NCI-H2196 treated with DMSO at 0.1 percent for 48 hours (cell line): ENCODE measurements at regions not wholly inside any gene's neighbourhood (a gene's known extent, or its start where the extent isn't known, plus 50 kb on each side); places are given as distances from the start of the nearest gene placed in this dataset.
"Not testable (repeated sequence)": the region's sequence is repeated elsewhere in the genome, so short reads cannot be mapped to it uniquely, and the experiment has no call there.

ENCODE experiments used
- DNase-seq: peaks from one replicate; lab custom pipeline; 2025; ENCODE audit not compliant: unreplicated experiment; lab: John Stamatoyannopoulos, UW

- DNase-seq = no peak
Observed at GRCh38 chr9:117775591-117775990, 71.4 kb downstream of the TLR4 start.

DNA sequence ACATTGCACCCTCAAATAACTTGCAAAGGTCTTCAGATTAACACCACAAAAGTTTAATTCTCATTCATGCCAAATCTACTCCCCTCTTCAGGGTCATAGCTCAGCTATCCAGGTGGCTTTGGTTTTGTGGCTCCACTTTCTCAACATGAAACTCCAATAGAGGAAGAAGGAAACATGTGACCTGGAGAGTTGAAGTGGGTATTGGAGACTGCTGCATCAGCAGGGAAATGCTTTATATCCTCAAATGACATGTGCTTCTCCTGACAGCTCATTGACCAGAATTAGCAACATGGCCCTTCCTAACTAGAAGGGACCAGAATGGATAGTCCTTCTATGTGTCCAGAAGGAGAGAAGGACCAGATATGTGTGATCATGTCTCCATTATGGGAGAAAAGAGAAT lies 73.6 kb downstream of the TLR4 start:
- no peak for DNase-seq

GRCh38 chr9:117779760-117780159 lies 75.6 kb downstream of the TLR4 start:
- DNase-seq = no peak

DNA sequence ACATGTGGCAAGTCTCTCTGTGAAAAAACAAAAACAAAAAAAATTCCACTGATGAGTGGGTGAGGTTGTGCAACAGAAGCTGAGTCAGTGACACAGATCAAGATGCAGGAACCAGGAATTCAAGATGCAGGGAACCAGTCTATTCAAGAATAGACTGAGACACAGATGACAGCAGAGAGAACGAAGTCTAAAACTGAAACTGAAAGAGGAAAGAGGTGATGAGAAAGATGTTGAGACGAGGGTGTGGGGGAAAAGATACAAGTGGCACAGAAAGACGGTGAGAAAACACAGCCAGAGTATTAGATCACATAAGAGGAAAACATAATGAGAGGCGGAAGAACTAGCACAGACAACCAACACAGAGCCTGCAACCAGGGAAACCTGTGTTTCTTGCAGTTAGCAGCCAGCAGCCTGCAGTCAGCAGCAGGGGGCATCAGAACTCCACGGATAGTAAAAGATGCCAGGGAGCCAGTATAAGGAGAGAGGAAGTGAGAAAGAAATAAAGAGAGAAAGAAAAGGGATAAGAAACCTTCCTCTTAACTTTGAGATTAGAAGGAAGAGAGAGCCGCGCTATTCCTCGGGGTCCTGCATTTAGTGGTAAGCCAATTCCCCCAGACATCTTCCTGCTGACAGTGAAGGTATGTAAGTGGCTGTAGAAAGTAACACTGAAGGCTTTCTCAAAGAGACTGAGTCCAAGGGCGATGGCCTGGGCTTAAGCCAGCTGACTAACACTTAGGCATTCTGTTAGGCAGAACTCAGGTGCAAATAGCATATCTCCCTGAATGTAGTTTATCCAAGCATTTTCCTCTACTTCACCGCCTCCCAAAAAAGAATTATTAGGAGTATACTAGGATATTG lies 79.0 kb downstream of the TLR4 start:
- peak; percentile 63 for DNase-seq

DNA sequence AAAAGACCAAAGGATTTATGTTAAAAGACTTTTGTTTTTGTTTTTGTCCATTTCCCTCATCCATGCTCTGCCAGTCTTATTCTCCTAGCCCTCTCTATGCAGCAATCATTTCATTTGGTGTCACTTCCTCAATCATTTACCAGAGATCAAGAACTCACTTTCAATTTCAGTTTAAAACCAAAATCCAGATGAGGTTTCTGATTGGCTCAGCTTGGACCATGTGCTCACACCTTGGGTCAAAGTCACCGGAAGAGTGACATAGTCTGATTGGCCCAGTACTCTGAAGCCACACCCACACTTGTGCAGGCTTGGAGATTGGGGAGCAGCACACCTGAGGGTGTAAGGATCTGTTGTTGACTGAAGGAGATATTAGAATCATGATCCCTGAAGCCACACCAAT lies 79.6 kb downstream of the TLR4 start:
- no peak for DNase-seq

- DNase-seq = no peak
Observed at GRCh38 chr9:117784996-117785395, 80.8 kb downstream of the TLR4 start.

DNA sequence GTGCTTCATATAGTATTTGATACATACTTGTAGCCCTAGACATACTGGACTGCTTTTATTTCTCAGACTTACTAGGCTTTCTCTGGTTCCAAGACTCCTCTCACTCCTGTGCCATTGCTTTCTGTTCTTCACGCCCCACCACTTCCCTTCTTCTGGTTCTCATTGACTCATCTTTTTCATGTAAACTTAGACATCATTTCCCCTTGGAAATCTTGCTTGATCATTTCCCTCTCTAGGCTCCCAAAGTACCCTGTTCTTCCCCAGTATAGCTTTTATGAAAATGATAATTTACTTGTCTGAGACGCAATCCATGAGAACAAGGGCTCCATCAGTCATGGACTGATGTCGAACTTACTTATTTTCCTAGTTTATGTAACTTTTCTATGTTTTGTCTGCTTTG lies 83.5 kb downstream of the TLR4 start:
- DNase-seq = no peak

GRCh38 chr9:117795271-117795670 lies 91.1 kb downstream of the TLR4 start:
- DNase-seq = no peak

DNA sequence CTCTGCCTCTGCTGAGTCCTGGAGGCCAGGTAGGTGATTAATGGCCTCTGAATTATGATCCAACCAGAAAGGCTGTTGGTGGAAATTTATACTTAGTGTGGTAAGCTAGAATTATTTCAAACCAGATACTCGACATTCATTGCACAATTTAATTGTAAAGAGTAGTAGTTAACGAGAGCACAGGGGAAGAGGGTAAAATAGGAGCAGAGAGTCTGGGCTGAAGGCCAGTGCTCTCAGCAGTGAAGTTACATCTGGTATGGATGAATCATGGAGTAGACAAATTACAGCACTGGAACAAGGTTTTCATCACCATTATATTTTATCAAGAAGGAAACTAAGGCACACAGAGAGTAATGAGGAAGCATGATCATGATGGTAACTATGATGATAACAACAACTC lies 92.5 kb downstream of the TLR4 start:
- DNase-seq = no peak

GRCh38 chr9:117800389-117800788 lies 96.2 kb downstream of the TLR4 start:
- DNase-seq = no peak

GRCh38 chr9:117809751-117810150 lies 105.5 kb downstream of the TLR4 start:
- DNase-seq = no peak

GRCh38 chr9:117815315-117815714 lies 111.1 kb downstream of the TLR4 start:
- no peak for DNase-seq

- DNase-seq = no peak
Observed at GRCh38 chr9:117815948-117816347, 111.7 kb downstream of the TLR4 start.

DNA sequence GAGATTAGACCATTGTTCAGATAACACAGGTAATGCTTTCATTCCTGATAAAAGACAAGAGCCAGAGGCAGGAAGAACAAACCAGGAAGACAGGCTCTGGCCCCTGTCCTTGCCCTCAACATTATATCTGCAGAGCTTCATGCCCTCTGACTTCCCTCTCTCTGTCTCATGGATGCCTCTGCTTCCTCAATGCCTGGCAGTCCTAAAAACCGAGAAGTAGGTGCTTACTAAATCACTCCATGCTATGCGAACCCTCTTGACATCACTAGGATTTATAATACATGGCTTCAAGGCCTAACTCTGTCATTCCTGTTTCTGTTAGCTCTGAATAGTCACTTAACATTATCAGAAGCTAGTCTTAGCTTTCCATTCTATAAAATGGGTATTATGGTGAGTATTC lies 117.8 kb downstream of the TLR4 start:
- DNase-seq = no peak

- no peak for DNase-seq
Observed at GRCh38 chr9:117823576-117823975, 119.4 kb downstream of the TLR4 start.

DNA sequence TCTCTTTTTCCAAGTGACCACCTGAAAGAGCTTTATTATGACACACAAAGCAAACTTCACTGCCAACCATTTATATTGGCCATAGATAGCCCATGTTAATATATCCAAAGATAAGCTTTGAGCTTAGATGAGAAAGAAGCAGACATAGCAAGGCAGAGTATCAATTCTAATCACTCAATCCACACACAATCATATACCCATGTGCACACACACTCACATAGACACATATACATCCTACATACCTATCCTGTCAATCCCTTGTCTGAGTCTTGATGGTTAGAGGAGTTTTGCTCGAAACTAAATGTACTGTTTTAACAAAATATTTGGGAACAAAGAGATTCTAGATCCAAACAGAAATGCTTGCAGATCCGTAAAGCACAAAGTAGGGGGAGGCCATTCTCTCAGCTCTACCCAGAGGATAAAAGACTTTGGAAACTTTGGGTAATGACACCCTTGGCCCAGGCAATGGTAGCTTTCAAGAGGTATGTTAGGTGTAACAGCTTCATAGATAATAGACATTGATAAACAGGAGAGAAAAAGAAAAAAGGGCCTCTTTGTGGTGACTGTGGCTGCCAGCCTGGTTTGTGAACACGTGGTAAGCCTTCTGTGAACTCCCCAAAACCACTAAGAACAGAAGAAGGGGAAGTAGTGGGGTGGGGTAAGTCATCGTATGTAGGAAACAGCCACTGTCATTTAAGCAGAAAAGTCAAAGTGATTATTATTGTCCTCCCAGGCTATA lies 121.6 kb downstream of the TLR4 start:
- DNase-seq = no peak

GRCh38 chr9:117826837-117827236 lies 122.6 kb downstream of the TLR4 start:
- DNase-seq = no peak

DNA sequence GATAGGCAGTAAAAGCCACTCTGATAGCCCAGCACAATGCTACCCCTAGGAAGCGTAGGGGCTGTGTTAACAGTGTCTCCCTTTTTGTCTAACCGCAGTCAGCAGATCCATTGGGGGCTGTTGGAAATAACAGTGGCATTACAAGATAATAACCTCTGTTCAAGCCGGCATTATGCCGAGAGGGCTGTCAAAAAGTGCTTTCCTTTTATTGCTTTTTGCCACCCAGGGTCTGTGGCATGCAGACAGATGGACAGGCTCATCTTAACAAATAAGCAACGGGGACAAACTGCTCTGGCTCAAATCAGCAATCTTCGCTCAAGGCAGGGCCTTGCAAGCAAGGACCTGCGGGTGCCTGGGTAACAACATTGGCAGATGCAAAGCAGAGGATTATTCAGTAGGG lies 123.3 kb downstream of the TLR4 start:
- DNase-seq = no peak

GRCh38 chr9:117828466-117828865 lies 124.3 kb downstream of the TLR4 start:
- no peak for DNase-seq

- no peak for DNase-seq
Observed at GRCh38 chr9:117835798-117836197, 131.6 kb downstream of the TLR4 start.

DNA sequence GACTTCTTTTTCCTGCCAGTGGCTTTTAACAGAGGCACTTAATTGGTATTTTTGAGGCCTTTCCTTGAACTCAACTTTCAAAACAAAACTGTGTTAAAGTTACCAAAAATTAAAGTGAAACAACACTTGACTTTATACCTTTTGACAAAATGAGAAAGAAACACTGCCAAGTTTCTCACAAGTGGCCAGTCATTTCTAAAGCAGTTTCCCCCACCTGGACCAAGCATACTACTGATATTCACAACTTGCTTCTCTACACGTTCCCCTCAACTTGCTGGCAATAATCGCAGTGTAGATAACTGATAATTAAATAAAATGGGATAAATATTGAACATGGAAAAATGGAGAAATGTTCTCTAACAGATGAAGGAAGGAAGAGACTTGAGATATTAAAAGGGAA lies 135.7 kb downstream of the TLR4 start:
- DNase-seq = no peak

DNA sequence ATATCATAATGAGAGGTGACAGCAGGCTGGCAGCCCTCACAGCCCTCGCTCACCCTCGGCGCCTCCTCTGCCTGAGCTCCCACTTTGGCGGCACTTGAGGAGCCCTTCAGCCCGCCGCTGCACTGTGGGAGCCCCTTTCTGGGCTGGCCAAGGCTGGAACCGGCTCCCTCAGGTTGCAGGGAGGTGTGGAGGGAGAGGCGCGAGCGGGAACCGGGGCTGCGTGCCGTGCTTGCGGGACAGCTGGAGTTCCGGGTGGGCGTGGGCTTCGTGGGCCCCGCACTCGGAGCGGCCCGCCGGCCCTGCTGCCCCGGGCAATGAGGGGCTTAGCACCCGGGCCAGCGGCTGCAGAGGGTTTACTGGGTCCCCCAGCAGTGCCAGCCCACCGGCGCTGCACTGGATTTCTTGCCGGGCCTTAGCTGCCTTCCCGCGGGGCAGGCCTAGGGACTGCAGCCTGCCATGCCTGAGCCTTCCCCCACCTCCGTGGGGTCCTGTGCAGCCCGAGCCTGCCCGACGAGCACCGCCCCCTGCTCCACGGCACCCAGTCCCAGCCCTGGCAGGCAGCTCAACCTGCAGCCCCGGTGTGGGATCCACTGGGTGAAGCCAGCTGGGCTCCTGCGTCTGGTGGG lies 147.7 kb downstream of the TLR4 start:
- DNase-seq = not testable (repeated sequence)
